GM23338 (cell line): ENCODE measurements at regions not wholly inside any gene's neighbourhood (a gene's known extent, or its start where the extent isn't known, plus 50 kb on each side); places are given as distances from the start of the nearest gene placed in this dataset.

Experiments used
- ATAC-seq: fragments of 200-7000 bp; cut with Tn5 transposase; 3 replicates; pipeline ENCODE4 v1.9.1; 2020
- DNase-seq: peaks from one replicate; pipeline ENCODE4 v3.0.0-alpha.2; 2015; ENCODE audit warnings: low spot score
- H2AFZ ChIP-seq: fragments of 200-600 bp; sonication (generic); 2 replicates; pipeline ENCODE4 v1.8.0; 2016; ENCODE audit warnings: antibody characterized with exemption, mild to moderate bottlenecking, moderate library complexity
- H3F3A ChIP-seq: fragments of 200-600 bp; sonication (generic); replicated peaks from 2 replicates; pipeline ENCODE4 v1.8.0; 2017; ENCODE audit warnings: antibody characterized with exemption, mixed run types, low read depth
- H3K27ac ChIP-seq: fragments of 200-600 bp; sonication (generic); 2 replicates; pipeline ENCODE4 v1.6.1; 2016; ENCODE audit warnings: low read depth
- H3K27me3 ChIP-seq: fragments of 200-600 bp; sonication (generic); 2 replicates; pipeline ENCODE4 v1.8.0; 2016; ENCODE audit warnings: mild to moderate bottlenecking, mixed run types, moderate library complexity; ENCODE audit not compliant: insufficient read depth
- H3K36me3 ChIP-seq: fragments of 200-600 bp; sonication (generic); 2 replicates; pipeline ENCODE4 v1.8.0; 2016; ENCODE audit warnings: mild to moderate bottlenecking; ENCODE audit not compliant: insufficient read depth
- H3K4me1 ChIP-seq: fragments of 200-600 bp; sonication (generic); 2 replicates; pipeline ENCODE4 v1.8.0; 2016; ENCODE audit warnings: mild to moderate bottlenecking, moderate library complexity; ENCODE audit not compliant: insufficient read depth
- H3K4me2 ChIP-seq: fragments of 200-600 bp; sonication (generic); 2 replicates; pipeline ENCODE4 v1.7.1; 2017; ENCODE audit warnings: mixed run types
- H3K4me3 ChIP-seq: fragments of 200-600 bp; sonication (generic); 2 replicates; pipeline ENCODE4 v1.6.1; 2016; ENCODE audit warnings: mixed run types
- H3K79me2 ChIP-seq: fragments of 200-600 bp; sonication (generic); replicated peaks from 2 replicates; pipeline ENCODE4 v1.8.0; 2017; ENCODE audit warnings: mild to moderate bottlenecking; ENCODE audit not compliant: insufficient read depth
- H3K9me2 ChIP-seq: fragments of 200-600 bp; sonication (generic); 2 replicates; pipeline ENCODE4 v1.8.0; 2017; ENCODE audit not compliant: insufficient read depth
- H4K20me1 ChIP-seq: fragments of 200-600 bp; sonication (generic); replicated peaks from 2 replicates; pipeline ENCODE4 v1.8.0; 2017; ENCODE audit warnings: mild to moderate bottlenecking; ENCODE audit not compliant: insufficient read depth
- H3K27ac Mint-ChIP-seq: 2 replicates; pipeline ENCODE4 v1.8.0; 2020; ENCODE audit warnings: inconsistent platforms, mild to moderate bottlenecking, moderate library complexity, mixed read lengths
- H3K27me3 Mint-ChIP-seq: 3 replicates; pipeline ENCODE4 v1.8.0; 2022; ENCODE audit warnings: low read depth, mild to moderate bottlenecking, moderate library complexity, mixed read lengths, inconsistent platforms; ENCODE audit not compliant: insufficient read depth, poor library complexity
- H3K36me3 Mint-ChIP-seq: 3 replicates; pipeline ENCODE4 v1.8.0; 2021; ENCODE audit warnings: low read depth, mild to moderate bottlenecking, inconsistent platforms, moderate library complexity, mixed read lengths
- H3K4me1 Mint-ChIP-seq: 3 replicates; pipeline ENCODE4 v1.8.0; 2020; ENCODE audit warnings: mild to moderate bottlenecking, inconsistent platforms, mixed read lengths
- H3K4me3 Mint-ChIP-seq: 3 replicates; pipeline ENCODE4 v1.8.0; 2021; ENCODE audit warnings: moderate library complexity, mild to moderate bottlenecking, inconsistent platforms, mixed read lengths
- H3K9me3 Mint-ChIP-seq: 3 replicates; pipeline ENCODE4 v1.8.0; 2020; ENCODE audit warnings: moderate library complexity, mild to moderate bottlenecking, inconsistent platforms, mixed read lengths
- CREB1 ChIP-seq: fragments of 250-450 bp; sonication (Bioruptor Pico); IDR thresholded peaks from 2 replicates; pipeline ENCODE4 v1.5.0; 2020; ENCODE audit warnings: low read depth, mild to moderate bottlenecking, moderate library complexity
- EZH2 ChIP-seq: fragments of 200-600 bp; sonication (generic); IDR thresholded peaks from one replicate; pipeline ENCODE4 v1.8.0; 2017; ENCODE audit warnings: antibody characterized with exemption, mild to moderate bottlenecking, low read depth; ENCODE audit not compliant: unreplicated experiment
- JUNB ChIP-seq: IDR thresholded peaks from one replicate; pipeline ENCODE4 v1.6.1; 2016; ENCODE audit warnings: antibody characterized with exemption; ENCODE audit not compliant: unreplicated experiment
- STAT1 ChIP-seq: IDR thresholded peaks from one replicate; pipeline ENCODE4 v1.6.1; 2016; ENCODE audit warnings: antibody characterized with exemption; ENCODE audit not compliant: unreplicated experiment
- ZNF331 ChIP-seq: fragments of 250-450 bp; sonication (Bioruptor Pico); IDR thresholded peaks from 2 replicates; pipeline ENCODE4 v1.5.0; 2020; ENCODE audit warnings: low read depth, mild to moderate bottlenecking, moderate library complexity
- TF ChIP-seq, protein P1 (sequence below): fragments of 250-450 bp; sonication (Bioruptor Pico); IDR thresholded peaks from 2 replicates; pipeline ENCODE4 v1.5.0; 2020; ENCODE audit warnings: mild to moderate bottlenecking, moderate library complexity
- TF ChIP-seq, protein P2 (sequence below): IDR thresholded peaks from 2 replicates; pipeline ENCODE4 v1.6.1; 2016; ENCODE audit warnings: antibody characterized with exemption
- TF ChIP-seq, protein P3 (sequence below), 2 experiments: fragments of 200-600 bp in 1 of 2; sonication (generic) in 1 of 2; conservative IDR thresholded peaks; 2 replicates each; pipeline versions ENCODE4 v1.5.1 to v1.6.1; 2016 to 2017; ENCODE audit warnings: antibody characterized with exemption in 2 of 2, low read depth in 2 of 2, mild to moderate bottlenecking in 2 of 2, moderate library complexity in 1 of 2
- TF ChIP-seq, protein P4 (sequence below): IDR thresholded peaks from one replicate; pipeline ENCODE4 v1.6.1; 2018; ENCODE audit warnings: antibody characterized with exemption; ENCODE audit not compliant: unreplicated experiment

DNA sequence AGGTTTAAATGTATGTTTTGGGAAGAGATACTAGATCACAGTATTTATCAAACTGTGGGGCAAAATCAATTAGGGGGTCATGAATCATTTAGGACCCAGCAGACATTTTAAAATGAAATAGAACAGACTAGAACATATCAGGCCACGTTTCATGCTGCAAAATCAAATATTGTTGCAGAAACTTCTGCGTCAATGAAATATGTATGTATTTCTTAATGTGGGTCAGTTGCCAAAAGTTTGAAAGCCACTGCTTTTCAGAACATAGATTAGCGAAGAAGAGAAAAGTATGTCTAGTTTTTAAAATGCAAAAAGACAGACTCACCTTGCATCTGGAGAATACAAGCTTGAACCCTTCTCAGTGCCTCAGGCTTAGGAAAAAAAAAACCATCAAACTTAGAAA, 102.7 kb upstream of the BMPER start:
- no peak for DNase-seq
- Histone ChIP-seq H4K20me1 (no peaks in the 10 kb centered on the region), H3K27ac (no peak overlapping the region), H3K9me2 (0 out of 2 replicates have a peak, but pooled peaks cover 5% of the 10 kb centered on the region), H3F3A (no peaks in the 10 kb centered on the region), H3K4me3 (no peak overlapping the region), H2AFZ (no peak overlapping the region), H3K79me2 (no peaks in the 10 kb centered on the region), H3K4me1 (no peaks in the 10 kb centered on the region), H3K27me3 (no peaks in the 10 kb centered on the region), H3K4me2 (no peak overlapping the region), H3K36me3 (no peaks in the 10 kb centered on the region)
- Mint-ChIP-seq H3K4me1 (peaks cover 2% of the 10 kb centered on the region; the same call in 1 of the 3 replicates), H3K27me3 (peaks cover 1% of the 10 kb centered on the region), H3K36me3 (no peaks in the 10 kb centered on the region), H3K4me3 (no peak overlapping the region), H3K27ac (no peak overlapping the region), H3K9me3 (no peaks in the 10 kb centered on the region)
- no peak for TF ChIP-seq STAT1
- TF ChIP-seq JUNB: no peak
- TF ChIP-seq ZNF331 (CRISPR knock-in tag): no peak
- no peak for ATAC-seq

DNA sequence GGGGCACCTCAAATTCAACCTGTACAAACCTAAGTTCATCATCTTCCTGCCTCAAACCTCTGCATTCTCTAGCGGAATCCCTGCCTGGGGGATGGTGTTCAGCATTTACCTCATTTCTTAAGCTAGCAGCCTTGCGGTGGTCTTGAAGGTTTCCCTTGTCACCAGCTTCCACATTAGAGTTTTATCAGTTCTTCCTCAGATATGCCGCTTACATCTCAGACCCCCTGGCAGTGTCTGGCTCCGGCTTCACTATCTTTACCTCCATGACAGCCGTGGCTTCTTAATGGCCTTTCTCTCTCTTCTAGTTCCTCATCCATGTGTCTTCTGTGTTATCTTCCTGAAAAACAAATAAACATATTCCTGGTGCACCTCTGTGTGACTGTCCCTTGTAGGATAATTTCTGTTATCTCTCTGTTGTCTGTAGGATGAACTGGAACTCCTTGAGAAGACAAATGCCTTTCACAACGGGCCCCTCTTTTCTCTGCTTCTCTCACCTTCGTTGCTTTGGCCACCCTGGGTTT, 101.1 kb upstream of the BMPER start:
- Mint-ChIP-seq H3K27ac (no peak overlapping the region), H3K4me3 (no peak overlapping the region), H3K36me3 (no peaks in the 10 kb centered on the region)
- TF ChIP-seq, protein P1, sequence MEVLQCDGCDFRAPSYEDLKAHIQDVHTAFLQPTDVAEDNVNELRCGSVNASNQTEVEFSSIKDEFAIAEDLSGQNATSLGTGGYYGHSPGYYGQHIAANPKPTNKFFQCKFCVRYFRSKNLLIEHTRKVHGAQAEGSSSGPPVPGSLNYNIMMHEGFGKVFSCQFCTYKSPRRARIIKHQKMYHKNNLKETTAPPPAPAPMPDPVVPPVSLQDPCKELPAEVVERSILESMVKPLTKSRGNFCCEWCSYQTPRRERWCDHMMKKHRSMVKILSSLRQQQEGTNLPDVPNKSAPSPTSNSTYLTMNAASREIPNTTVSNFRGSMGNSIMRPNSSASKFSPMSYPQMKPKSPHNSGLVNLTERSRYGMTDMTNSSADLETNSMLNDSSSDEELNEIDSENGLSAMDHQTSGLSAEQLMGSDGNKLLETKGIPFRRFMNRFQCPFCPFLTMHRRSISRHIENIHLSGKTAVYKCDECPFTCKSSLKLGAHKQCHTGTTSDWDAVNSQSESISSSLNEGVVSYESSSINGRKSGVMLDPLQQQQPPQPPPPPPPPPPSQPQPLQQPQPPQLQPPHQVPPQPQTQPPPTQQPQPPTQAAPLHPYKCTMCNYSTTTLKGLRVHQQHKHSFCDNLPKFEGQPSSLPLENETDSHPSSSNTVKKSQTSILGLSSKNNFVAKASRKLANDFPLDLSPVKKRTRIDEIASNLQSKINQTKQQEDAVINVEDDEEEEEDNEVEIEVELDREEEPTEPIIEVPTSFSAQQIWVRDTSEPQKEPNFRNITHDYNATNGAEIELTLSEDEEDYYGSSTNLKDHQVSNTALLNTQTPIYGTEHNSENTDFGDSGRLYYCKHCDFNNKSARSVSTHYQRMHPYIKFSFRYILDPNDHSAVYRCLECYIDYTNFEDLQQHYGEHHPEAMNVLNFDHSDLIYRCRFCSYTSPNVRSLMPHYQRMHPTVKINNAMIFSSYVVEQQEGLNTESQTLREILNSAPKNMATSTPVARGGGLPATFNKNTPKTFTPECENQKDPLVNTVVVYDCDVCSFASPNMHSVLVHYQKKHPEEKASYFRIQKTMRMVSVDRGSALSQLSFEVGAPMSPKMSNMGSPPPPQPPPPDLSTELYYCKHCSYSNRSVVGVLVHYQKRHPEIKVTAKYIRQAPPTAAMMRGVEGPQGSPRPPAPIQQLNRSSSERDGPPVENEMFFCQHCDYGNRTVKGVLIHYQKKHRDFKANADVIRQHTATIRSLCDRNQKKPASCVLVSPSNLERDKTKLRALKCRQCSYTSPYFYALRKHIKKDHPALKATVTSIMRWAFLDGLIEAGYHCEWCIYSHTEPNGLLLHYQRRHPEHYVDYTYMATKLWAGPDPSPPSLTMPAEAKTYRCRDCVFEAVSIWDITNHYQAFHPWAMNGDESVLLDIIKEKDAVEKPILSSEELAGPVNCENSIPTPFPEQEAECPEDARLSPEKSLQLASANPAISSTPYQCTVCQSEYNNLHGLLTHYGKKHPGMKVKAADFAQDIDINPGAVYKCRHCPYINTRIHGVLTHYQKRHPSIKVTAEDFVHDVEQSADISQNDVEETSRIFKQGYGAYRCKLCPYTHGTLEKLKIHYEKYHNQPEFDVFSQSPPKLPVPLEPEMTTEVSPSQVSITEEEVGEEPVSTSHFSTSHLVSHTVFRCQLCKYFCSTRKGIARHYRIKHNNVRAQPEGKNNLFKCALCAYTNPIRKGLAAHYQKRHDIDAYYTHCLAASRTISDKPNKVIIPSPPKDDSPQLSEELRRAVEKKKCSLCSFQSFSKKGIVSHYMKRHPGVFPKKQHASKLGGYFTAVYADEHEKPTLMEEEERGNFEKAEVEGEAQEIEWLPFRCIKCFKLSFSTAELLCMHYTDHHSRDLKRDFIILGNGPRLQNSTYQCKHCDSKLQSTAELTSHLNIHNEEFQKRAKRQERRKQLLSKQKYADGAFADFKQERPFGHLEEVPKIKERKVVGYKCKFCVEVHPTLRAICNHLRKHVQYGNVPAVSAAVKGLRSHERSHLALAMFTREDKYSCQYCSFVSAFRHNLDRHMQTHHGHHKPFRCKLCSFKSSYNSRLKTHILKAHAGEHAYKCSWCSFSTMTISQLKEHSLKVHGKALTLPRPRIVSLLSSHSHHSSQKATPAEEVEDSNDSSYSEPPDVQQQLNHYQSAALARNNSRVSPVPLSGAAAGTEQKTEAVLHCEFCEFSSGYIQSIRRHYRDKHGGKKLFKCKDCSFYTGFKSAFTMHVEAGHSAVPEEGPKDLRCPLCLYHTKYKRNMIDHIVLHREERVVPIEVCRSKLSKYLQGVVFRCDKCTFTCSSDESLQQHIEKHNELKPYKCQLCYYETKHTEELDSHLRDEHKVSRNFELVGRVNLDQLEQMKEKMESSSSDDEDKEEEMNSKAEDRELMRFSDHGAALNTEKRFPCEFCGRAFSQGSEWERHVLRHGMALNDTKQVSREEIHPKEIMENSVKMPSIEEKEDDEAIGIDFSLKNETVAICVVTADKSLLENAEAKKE: no peak
- TF ChIP-seq STAT1: no peak
- TF ChIP-seq CREB1 (CRISPR knock-in tag): no peak
- TF ChIP-seq, protein P2, sequence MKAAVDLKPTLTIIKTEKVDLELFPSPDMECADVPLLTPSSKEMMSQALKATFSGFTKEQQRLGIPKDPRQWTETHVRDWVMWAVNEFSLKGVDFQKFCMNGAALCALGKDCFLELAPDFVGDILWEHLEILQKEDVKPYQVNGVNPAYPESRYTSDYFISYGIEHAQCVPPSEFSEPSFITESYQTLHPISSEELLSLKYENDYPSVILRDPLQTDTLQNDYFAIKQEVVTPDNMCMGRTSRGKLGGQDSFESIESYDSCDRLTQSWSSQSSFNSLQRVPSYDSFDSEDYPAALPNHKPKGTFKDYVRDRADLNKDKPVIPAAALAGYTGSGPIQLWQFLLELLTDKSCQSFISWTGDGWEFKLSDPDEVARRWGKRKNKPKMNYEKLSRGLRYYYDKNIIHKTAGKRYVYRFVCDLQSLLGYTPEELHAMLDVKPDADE: no peak
- TF ChIP-seq, protein P3, sequence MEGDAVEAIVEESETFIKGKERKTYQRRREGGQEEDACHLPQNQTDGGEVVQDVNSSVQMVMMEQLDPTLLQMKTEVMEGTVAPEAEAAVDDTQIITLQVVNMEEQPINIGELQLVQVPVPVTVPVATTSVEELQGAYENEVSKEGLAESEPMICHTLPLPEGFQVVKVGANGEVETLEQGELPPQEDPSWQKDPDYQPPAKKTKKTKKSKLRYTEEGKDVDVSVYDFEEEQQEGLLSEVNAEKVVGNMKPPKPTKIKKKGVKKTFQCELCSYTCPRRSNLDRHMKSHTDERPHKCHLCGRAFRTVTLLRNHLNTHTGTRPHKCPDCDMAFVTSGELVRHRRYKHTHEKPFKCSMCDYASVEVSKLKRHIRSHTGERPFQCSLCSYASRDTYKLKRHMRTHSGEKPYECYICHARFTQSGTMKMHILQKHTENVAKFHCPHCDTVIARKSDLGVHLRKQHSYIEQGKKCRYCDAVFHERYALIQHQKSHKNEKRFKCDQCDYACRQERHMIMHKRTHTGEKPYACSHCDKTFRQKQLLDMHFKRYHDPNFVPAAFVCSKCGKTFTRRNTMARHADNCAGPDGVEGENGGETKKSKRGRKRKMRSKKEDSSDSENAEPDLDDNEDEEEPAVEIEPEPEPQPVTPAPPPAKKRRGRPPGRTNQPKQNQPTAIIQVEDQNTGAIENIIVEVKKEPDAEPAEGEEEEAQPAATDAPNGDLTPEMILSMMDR (conservative IDR thresholded peaks at IDR 0.05; ENCODE audit: low read depth in 2 of 2): no peak
- TF ChIP-seq, protein P4, sequence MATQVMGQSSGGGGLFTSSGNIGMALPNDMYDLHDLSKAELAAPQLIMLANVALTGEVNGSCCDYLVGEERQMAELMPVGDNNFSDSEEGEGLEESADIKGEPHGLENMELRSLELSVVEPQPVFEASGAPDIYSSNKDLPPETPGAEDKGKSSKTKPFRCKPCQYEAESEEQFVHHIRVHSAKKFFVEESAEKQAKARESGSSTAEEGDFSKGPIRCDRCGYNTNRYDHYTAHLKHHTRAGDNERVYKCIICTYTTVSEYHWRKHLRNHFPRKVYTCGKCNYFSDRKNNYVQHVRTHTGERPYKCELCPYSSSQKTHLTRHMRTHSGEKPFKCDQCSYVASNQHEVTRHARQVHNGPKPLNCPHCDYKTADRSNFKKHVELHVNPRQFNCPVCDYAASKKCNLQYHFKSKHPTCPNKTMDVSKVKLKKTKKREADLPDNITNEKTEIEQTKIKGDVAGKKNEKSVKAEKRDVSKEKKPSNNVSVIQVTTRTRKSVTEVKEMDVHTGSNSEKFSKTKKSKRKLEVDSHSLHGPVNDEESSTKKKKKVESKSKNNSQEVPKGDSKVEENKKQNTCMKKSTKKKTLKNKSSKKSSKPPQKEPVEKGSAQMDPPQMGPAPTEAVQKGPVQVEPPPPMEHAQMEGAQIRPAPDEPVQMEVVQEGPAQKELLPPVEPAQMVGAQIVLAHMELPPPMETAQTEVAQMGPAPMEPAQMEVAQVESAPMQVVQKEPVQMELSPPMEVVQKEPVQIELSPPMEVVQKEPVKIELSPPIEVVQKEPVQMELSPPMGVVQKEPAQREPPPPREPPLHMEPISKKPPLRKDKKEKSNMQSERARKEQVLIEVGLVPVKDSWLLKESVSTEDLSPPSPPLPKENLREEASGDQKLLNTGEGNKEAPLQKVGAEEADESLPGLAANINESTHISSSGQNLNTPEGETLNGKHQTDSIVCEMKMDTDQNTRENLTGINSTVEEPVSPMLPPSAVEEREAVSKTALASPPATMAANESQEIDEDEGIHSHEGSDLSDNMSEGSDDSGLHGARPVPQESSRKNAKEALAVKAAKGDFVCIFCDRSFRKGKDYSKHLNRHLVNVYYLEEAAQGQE: no peak
- no peak for TF ChIP-seq EZH2

More for the DNA sequence above, 101.1 kb upstream of the BMPER start:
- Histone ChIP-seq H3K27me3 (no peaks in the 10 kb centered on the region), H3K36me3 (no peaks in the 10 kb centered on the region), H3K4me3 (no peak overlapping the region), H3F3A (no peaks in the 10 kb centered on the region), H3K4me1 (no peaks in the 10 kb centered on the region), H2AFZ (no peak overlapping the region), H3K79me2 (no peaks in the 10 kb centered on the region), H4K20me1 (no peaks in the 10 kb centered on the region), H3K27ac (no peak overlapping the region), H3K9me2 (0 out of 2 replicates have a peak, but pooled peaks cover 5% of the 10 kb centered on the region), H3K4me2 (no peak overlapping the region)
- Mint-ChIP-seq H3K27me3 (peaks cover under 1% of the 10 kb centered on the region), H3K9me3 (no peaks in the 10 kb centered on the region), H3K4me1 (peaks cover 10% of the 10 kb centered on the region)
- DNase-seq (no peak), ATAC-seq (no peak)
